GM18873 (cell line): ENCODE measurements at regions not wholly inside any gene's neighbourhood (a gene's known extent, or its start where the extent isn't known, plus 50 kb on each side); places are given as distances from the start of the nearest gene placed in this dataset.
"Not testable (repeated sequence)": the region's sequence is repeated elsewhere in the genome, so short reads cannot be mapped to it uniquely, and the experiment has no call there.

ENCODE experiments used
- ATAC-seq: cut with Tn5 transposase; IDR thresholded peaks from one replicate; pipeline ENCODE4 v1.9.1; 2021; ENCODE audit warnings: mild to moderate bottlenecking, moderate library complexity, moderate number of reproducible peaks; ENCODE audit not compliant: unreplicated experiment, low FRiP score

GRCh38 chr9:18061856-18062255 is 412.1 kb upstream of the ADAMTSL1 start:
- ATAC-seq = no peak

- ATAC-seq = no peak
Observed at GRCh38 chr9:18063856-18064390, 410.0 kb upstream of the ADAMTSL1 start.

DNA sequence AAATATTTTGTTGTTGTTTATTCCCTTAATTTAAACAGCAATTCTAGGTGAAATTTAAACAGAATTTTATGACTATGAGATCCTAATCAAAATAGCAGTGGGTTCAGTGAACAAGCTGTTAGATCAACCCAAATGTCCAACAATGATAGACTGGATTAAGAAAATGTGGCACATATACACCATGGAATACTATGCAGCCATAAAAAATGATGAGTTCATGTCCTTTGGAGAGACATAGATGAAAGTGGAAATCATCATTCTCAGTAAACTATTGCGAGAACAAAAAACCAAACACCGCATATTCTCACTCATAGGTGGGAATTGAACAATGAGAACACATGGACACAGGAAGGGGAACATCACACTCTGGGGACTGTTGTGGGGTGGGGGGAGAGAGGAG is 407.3 kb upstream of the ADAMTSL1 start:
- not testable (repeated sequence) for ATAC-seq

- no peak for ATAC-seq
Observed at GRCh38 chr9:18067548-18068120, 406.3 kb upstream of the ADAMTSL1 start.

GRCh38 chr9:18068900-18069299 is 405.1 kb upstream of the ADAMTSL1 start:
- ATAC-seq = no peak

DNA sequence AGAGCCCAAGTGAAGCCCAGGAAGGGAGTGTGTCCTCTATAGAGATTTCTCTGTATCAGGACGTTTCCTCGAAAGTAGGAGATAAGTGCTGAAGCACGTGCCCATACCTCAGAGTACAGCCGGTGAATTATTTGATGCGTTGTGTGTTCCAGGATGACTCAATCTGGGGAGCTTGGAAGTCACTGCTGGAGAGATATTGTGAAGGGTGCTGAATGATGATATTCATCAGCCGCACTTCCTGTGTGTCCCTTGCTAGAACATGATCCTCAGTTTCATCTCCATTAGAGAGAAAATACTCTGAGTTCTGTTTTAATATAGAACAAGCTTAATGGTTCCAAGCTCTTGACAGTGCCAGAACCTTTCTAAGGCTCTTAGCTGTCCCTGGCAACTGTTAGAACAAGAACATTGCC is 402.3 kb upstream of the ADAMTSL1 start:
- no peak for ATAC-seq

GRCh38 chr9:18073002-18073401 is 401.0 kb upstream of the ADAMTSL1 start:
- ATAC-seq = no peak

DNA sequence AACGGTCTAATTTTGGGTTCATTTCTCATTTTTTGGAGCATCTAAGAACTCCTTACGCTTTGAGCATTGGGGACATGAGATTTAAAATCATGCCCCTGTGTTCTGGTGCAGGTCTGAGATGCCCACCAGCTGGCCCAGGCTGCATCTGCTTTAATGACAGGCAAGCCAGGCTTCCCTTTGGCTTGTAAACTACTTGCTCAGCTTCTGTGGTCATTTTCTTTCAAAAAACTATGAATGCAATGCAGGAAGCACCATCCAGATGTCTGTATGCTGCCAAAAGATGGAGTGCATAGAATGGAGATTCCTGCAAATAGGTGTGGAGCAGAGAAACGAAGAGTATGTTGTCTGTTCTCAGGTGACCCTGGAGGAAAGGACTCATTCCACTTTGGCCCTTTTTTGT is 399.9 kb upstream of the ADAMTSL1 start:
- ATAC-seq = no peak

DNA sequence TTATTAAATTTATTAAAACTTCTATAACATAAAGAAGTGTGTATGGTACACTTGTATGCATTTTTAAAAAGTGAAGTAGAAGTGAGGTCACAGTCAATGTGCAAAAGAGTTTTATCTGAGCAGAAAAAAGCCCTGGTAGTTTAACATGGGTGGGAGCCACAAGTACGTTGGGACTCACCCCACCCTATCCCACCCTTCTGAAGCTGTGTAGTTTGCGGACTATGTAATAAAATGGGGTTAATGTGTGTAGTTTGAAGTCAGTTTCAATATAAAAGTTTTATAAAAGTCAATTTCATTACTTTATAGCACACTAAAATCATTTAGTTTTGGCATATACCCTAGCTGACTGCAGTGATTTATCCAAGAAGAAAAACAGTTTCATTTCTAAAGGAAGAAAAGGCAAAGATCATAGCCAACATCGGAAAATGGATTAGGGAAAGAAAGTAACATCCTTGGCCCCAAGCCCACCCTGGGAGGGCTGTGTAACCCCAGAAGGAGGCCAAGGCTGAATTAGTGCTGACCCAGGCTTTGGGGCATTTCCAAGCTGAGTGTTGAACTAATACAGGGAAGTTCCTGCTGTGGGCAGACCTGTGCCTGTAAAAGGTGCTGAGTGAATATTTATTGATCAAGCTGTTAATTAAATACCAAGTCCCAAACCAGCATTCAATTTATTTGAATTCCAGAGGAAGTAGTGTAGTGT is 398.6 kb upstream of the ADAMTSL1 start:
- no peak for ATAC-seq

GRCh38 chr9:18077941-18078678 is 395.8 kb upstream of the ADAMTSL1 start:
- no peak for ATAC-seq

DNA sequence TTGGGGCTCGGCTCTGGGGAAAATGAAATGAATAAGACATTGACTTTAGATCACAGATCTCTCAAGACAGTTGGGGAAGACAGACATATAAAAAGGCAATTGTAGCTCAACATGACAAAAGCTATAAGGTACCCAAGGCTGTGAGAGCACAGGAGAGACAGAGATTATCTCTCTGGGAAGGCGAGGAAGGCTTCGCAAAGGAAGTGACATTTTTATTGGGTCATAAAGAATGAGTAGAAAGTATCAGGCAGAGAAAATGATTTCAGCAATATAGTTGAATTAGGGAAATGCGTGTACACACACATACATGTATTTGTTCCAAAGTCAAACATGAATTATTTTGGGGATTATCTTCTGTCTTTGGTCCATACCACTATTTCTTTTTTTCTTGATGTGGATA is 381.8 kb upstream of the ADAMTSL1 start:
- no peak for ATAC-seq

DNA sequence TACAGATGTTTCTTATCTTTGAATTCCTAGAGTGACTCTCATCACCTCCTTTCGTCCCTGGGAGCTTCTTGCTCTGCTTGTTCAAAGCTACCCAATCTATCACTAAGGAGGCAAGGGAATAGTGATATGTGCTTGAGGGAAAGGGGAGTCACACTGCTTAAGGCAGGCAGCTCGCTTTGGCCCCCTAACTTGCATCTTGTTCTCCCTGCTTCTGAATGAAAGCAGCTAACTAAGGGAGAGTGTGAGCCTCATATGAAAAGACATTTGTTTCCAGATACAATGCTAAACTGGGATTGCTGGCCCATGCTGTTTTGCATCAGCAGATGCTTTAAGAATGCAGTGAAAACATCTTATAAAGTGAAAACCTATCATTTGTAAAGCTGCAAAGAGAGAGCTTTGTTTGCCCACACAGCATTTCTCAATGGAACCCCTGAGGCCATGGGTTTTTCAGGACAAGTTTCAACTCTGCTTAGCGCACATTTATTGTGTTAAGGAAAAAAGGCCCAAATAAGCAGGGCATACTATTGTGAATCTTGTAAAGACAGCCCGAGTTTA is 367.9 kb upstream of the ADAMTSL1 start:
- ATAC-seq = no peak

DNA sequence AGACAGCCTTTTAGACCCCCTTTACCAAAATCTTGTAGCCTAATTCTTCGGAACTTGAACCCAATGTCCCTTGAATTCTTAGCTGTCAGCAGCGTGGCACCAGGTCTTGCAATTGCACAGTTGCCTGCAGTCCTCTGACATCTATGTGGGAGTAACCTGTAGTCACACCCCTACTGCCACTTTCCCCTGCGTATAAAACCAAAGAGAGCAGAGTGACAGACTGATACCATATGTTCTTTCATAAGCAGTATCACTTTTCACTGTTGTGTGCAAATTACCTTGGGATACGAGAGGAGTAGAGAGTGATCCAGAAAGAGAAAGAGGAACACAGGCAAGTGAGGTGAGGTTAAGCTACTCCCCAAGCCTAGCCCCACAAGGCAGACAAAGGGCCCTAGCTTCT is 364.3 kb upstream of the ADAMTSL1 start:
- ATAC-seq = no peak

DNA sequence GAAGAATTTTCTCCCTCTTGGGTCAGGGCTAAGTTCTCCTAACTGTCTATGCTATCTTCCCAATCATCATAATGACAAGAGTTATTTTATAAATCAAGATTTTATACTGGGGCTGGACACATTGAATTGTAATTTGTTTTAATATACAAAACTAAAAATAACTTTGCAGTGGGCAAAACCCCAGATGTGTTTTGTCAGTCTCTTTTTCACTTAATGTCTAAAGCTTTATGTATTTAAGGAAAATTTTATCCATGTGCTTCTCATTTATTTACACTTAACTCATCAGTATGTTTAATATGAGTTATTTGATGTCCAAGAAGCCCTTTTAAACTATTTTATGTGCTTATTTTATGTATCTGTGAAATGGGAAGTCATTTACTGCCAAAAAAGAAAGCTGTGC is 362.8 kb upstream of the ADAMTSL1 start:
- no peak for ATAC-seq

- ATAC-seq = no peak
Observed at GRCh38 chr9:18114559-18115475, 359.1 kb upstream of the ADAMTSL1 start.

- ATAC-seq = no peak
Observed at GRCh38 chr9:18118268-18118667, 355.7 kb upstream of the ADAMTSL1 start.

DNA sequence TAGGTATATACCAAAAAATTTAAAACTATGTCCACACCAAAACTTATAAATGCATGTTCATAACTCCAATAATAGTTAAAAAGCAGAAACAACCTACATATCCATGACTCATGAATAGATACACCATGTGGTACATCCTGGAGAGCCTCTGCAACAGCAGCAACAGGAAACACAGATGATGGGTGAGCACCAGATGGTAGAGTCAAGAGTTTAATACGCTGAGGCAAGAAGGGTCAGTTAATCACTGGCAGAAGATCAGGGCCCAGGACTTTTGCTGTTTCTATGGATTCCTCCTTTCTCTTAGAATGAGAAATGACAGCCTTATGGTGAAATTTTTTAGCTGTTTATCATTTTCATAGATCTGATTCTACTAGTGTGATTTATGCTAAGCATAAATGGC is 351.8 kb upstream of the ADAMTSL1 start:
- no peak for ATAC-seq

DNA sequence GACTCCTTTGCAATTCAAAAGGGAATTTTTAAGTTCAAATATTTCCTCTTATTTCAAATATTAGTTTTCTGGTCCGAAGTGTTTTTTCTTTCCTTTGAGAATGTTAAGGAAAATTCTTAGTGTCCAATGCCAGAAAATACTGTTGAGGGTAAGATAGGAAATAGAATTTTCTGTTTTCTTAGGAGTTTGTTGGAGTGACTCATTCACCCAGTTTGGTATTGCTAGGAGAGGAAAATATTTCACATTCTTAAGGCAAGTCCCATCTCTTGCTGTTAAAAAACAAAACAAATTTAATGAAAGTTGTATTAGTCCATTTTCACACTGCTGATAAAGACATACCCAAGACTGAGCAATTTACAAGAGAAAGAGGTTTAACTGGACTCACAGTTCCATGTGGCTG is 349.2 kb upstream of the ADAMTSL1 start:
- ATAC-seq = no peak

- ATAC-seq = no peak
Observed at GRCh38 chr9:18126831-18127498, 347.0 kb upstream of the ADAMTSL1 start.

- ATAC-seq = no peak
Observed at GRCh38 chr9:18127499-18127875, 346.5 kb upstream of the ADAMTSL1 start.
